Right lobe of liver (tissue), 6 donors: ENCODE measurements at regions not wholly inside any gene's neighbourhood (a gene's known extent, or its start where the extent isn't known, plus 50 kb on each side); places are given as distances from the start of the nearest gene placed in this dataset.

ENCODE experiments used
- ATAC-seq, 4 donors: fragments of 200-7000 bp; cut with Tn5 transposase; one replicate each; pipeline ENCODE4 v1.9.1; 2020; ENCODE audit warnings: mild to moderate bottlenecking in 4 of 4, moderate library complexity in 4 of 4
- DNase-seq, 3 donors: peaks; one replicate each; pipeline ENCODE4 v3.0.0-alpha.2; 2020
- H3K27ac ChIP-seq, 3 donors: fragments of 200-600 bp; one replicate each; pipeline ENCODE4 v1.8.0; 2022
- H3K27me3 ChIP-seq, 2 donors: fragments of 200-600 bp; one replicate each; pipeline ENCODE4 v1.8.0; 2022
- H3K36me3 ChIP-seq, 4 donors: fragments of 200-600 bp; sonication (generic) in 1 of 4; one replicate each; pipeline versions ENCODE4 v1.5.1 to v1.8.0; 2017 to 2022; ENCODE audit warnings: control low read depth in 1 of 4
- H3K4me1 ChIP-seq, 4 donors: fragments of 200-600 bp; sonication (generic) in 1 of 4; one replicate each; pipeline versions ENCODE4 v1.5.1 to v1.8.0; 2017 to 2022; ENCODE audit warnings: control low read depth in 1 of 4
- H3K4me3 ChIP-seq, 3 donors: fragments of 200-600 bp; one replicate each; pipeline ENCODE4 v1.8.0; 2022
- H3K9me3 ChIP-seq, 4 donors: fragments of 200-600 bp; sonication (generic) in 1 of 4; one replicate each; pipeline versions ENCODE4 v1.5.1 to v1.8.0; 2017 to 2022; ENCODE audit warnings: control low read depth in 1 of 4
- POLR2A ChIP-seq: fragments of 450-650 bp; IDR thresholded peaks from one replicate; pipeline ENCODE4 v1.6.1; 2017; ENCODE audit warnings: antibody characterized with exemption, mild to moderate bottlenecking
- WGBS: methylation state at CpG from one replicate; pipeline ENCODE4 v1.1.6; 2018; ENCODE audit warnings: low coverage, low lambda C conversion rate; ENCODE audit not compliant: insufficient coverage; ENCODE audit errors: missing lambda C conversion rate; 5-methylcytosine and 5-hydroxymethylcytosine counted together
- intact Hi-C, 2 donors: fragments of 100-400 bp; cut with DNase I; formaldehyde crosslinking; loops; one replicate each; pipeline versions ENCODE4 v1.11.2 to v1.14.1; 2022
- TF ChIP-seq, protein P1 (sequence below), 4 donors: fragments of 200-600 bp in 3 of 4; fragments of 450-650 bp in 1 of 4; IDR thresholded peaks; one replicate each; pipeline versions ENCODE4 v1.5.1 to v1.8.0; 2016 to 2022; ENCODE audit warnings: antibody characterized with exemption in 4 of 4, mild to moderate bottlenecking in 2 of 4
- donor health status: DM: no; HTN: yes; CAD: no.
- donor health status: DM: no; HTN: no; CAD: no.
- donor health status: DM: no; HTN: no; CAD: no.
- donor health status: DM: no; HTN: yes; CAD: no.
- donor health status: DM: no; HTN: yes; CAD: no.

GRCh38 chr6:4549556-4550226 is 226.5 kb upstream of the CDYL start:
- Histone ChIP-seq H3K4me3 (no peak overlapping the region), H3K9me3 (no peaks in the 10 kb centered on the region), H3K27ac (no peak overlapping the region), H3K4me1 (no peaks in the 10 kb centered on the region), H3K27me3 (no peaks in the 10 kb centered on the region), H3K36me3 (no peaks in the 10 kb centered on the region)
- intact Hi-C loops, result no loop called here
- DNase-seq (no peak), ATAC-seq (no peak)
- WGBS, result 80% methylated on average over 7 of the region's 23 CpGs
- TF ChIP-seq POLR2A, result no peak
- TF ChIP-seq, protein P1, sequence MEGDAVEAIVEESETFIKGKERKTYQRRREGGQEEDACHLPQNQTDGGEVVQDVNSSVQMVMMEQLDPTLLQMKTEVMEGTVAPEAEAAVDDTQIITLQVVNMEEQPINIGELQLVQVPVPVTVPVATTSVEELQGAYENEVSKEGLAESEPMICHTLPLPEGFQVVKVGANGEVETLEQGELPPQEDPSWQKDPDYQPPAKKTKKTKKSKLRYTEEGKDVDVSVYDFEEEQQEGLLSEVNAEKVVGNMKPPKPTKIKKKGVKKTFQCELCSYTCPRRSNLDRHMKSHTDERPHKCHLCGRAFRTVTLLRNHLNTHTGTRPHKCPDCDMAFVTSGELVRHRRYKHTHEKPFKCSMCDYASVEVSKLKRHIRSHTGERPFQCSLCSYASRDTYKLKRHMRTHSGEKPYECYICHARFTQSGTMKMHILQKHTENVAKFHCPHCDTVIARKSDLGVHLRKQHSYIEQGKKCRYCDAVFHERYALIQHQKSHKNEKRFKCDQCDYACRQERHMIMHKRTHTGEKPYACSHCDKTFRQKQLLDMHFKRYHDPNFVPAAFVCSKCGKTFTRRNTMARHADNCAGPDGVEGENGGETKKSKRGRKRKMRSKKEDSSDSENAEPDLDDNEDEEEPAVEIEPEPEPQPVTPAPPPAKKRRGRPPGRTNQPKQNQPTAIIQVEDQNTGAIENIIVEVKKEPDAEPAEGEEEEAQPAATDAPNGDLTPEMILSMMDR (IDR thresholded peaks at IDR 0.05), result no peak

- no peak for DNase-seq
- no peak for ATAC-seq
- no peaks in the 10 kb centered on the region for H3K9me3 ChIP-seq
- H3K36me3 ChIP-seq, result no peaks in the 10 kb centered on the region
- H3K4me1 ChIP-seq, result no peaks in the 10 kb centered on the region
- H3K27ac ChIP-seq, result no peak overlapping the region
- intact Hi-C loops, result no loop called here
- H3K4me3 ChIP-seq, result no peak overlapping the region
- no peak for TF ChIP-seq POLR2A
- TF ChIP-seq, protein P1 (IDR thresholded peaks at IDR 0.05), result no peak
- no peaks in the 10 kb centered on the region for H3K27me3 ChIP-seq
- no CpG with 5 or more reads among the region's 4 CpGs for WGBS
Measured at GRCh38 chr6:4545893-4546292, 230.3 kb upstream of the CDYL start.

DNA sequence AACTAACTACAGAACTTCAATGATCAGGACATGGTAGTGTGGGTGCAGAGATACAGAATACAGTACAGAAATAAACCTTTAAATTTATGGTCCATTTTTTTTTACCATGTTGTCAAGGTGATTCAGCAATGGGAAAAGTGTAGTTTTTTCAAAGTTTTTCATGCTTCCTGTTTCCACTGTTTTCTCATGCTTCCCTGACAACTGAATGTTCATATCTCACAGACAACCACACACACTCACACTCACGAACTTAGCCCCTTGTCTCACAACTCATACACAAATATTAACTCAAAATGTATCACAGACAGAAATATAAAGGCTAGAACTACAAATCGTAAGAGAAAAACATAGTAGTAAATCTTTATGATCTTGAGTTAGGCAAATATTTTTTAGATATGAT is 232.6 kb upstream of the CDYL start:
- WGBS, result 32% methylated on average over 2 of the region's 2 CpGs
- H3K36me3 ChIP-seq, result no peaks in the 10 kb centered on the region
- TF ChIP-seq, protein P1 (IDR thresholded peaks at IDR 0.05), result no peak
- no peak for TF ChIP-seq POLR2A
- ATAC-seq (no peak), DNase-seq (no peak)
- H3K27ac ChIP-seq, result no peak overlapping the region
- no peaks in the 10 kb centered on the region for H3K9me3 ChIP-seq
- no peaks in the 10 kb centered on the region for H3K27me3 ChIP-seq
- intact Hi-C loops, result no loop called here
- H3K4me3 ChIP-seq, result no peak overlapping the region
- H3K4me1 ChIP-seq, result no peaks in the 10 kb centered on the region

- 60% methylated on average over 1 of the region's 1 CpG for WGBS
- Histone ChIP-seq H3K27ac (no peak overlapping the region), H3K27me3 (no peaks in the 10 kb centered on the region), H3K4me1 (no peaks in the 10 kb centered on the region), H3K9me3 (no peaks in the 10 kb centered on the region), H3K36me3 (no peaks in the 10 kb centered on the region), H3K4me3 (no peak overlapping the region)
- no peak for DNase-seq
- intact Hi-C loops, result no loop called here
- ATAC-seq, result no peak
- TF ChIP-seq, protein P1 (IDR thresholded peaks at IDR 0.05), result no peak
- no peak for TF ChIP-seq POLR2A
Measured at GRCh38 chr6:4533576-4533975, 242.6 kb upstream of the CDYL start.

DNA sequence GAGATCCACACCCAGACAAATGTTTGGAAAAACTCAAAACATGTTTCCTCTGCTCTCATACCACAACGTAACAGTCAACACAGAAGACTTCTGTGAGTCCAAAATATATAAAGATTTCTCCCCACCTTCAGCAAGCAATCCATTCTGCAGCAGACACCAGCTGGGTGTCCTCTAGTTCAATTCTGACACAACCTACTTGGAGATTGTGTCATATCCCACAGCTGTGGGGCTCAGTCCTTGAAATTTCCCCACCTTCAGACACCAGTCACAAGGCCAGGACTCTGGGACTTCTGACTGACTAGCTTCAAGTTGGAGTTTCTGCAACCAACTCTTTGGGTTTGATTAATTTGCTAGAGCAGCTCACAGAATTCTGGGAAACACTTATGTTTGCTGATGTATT is 244.8 kb upstream of the CDYL start:
- DNase-seq (no peak), ATAC-seq (no peak)
- Histone ChIP-seq H3K27me3 (no peaks in the 10 kb centered on the region), H3K4me3 (no peak overlapping the region), H3K36me3 (no peaks in the 10 kb centered on the region), H3K9me3 (no peaks in the 10 kb centered on the region), H3K27ac (no peak overlapping the region), H3K4me1 (no peaks in the 10 kb centered on the region)
- TF ChIP-seq, protein P1 (IDR thresholded peaks at IDR 0.05), result no peak
- TF ChIP-seq POLR2A, result no peak
- 7% methylated on average over 1 of the region's 1 CpG for WGBS
- intact Hi-C loops, result no loop called here
